ENCODE measurements at regions not wholly inside any gene's neighbourhood (a gene's known extent, or its start where the extent isn't known, plus 50 kb on each side); places are given as distances from the start of the nearest gene placed in this dataset.

DNA sequence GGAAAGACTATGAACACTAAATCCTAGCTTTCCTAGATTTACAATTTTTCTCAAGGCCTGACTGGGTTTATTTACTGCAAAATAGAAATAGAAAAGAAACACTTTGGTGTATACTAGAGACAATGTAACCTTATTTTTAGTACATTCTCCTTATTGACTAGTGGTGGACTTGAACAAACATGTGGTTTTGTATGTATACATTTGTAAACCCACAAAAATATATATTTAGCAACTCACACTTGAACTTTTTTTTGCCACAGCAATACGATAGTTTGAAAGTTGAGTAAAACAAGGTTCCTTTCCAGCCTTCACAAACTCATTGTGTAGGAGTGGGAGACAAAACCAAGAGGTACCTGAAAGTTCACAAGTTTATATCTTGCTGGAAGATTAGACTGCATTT lies 1633.4 kb upstream of the LRRTM1 start:
- no TSS peak for BruUV-seq (replicated peaks)
- Histone ChIP-seq H3K9me3 (ENCODE audit: low read depth, low read length, poor library complexity, severe bottlenecking) (peaks cover 14% of the 10 kb centered on the region), H3K4me1 (ENCODE audit: insufficient read depth, low read length, poor library complexity, severe bottlenecking) (no peaks in the 10 kb centered on the region), H3K27me3 (replicated peaks; ENCODE audit: insufficient read depth, low read depth, low read length, poor library complexity) (no peaks in the 10 kb centered on the region), H3K27ac (ENCODE audit: low read depth, low read length, poor library complexity, severe bottlenecking) (no peak overlapping the region), H3K4me3 (ENCODE audit: low read depth, low read length, poor library complexity, severe bottlenecking) (no peak overlapping the region), H3K36me3 (ENCODE audit: insufficient read depth, low read length, poor library complexity, severe bottlenecking) (no peaks in the 10 kb centered on the region)
- intact Hi-C loops (cut with micrococcal nuclease; ENCODE audit: unreplicated experiment): no loop called here
- ChIA-PET CTCF (no interaction called here), POLR2A (ENCODE audit: low non-redundant PET) (no interaction called here)
- no peak for TF ChIP-seq EZH2 (IDR thresholded peaks at IDR 0.05; ENCODE audit: borderline replicate concordance, low read depth, low read length, poor library complexity, severe bottlenecking)
- TF ChIP-seq, protein P1, sequence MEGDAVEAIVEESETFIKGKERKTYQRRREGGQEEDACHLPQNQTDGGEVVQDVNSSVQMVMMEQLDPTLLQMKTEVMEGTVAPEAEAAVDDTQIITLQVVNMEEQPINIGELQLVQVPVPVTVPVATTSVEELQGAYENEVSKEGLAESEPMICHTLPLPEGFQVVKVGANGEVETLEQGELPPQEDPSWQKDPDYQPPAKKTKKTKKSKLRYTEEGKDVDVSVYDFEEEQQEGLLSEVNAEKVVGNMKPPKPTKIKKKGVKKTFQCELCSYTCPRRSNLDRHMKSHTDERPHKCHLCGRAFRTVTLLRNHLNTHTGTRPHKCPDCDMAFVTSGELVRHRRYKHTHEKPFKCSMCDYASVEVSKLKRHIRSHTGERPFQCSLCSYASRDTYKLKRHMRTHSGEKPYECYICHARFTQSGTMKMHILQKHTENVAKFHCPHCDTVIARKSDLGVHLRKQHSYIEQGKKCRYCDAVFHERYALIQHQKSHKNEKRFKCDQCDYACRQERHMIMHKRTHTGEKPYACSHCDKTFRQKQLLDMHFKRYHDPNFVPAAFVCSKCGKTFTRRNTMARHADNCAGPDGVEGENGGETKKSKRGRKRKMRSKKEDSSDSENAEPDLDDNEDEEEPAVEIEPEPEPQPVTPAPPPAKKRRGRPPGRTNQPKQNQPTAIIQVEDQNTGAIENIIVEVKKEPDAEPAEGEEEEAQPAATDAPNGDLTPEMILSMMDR (conservative IDR thresholded peaks at IDR 0.05; ENCODE audit: low read depth, low read length): no peak
- DNase-seq (ENCODE audit: low spot score): no peak

DNA sequence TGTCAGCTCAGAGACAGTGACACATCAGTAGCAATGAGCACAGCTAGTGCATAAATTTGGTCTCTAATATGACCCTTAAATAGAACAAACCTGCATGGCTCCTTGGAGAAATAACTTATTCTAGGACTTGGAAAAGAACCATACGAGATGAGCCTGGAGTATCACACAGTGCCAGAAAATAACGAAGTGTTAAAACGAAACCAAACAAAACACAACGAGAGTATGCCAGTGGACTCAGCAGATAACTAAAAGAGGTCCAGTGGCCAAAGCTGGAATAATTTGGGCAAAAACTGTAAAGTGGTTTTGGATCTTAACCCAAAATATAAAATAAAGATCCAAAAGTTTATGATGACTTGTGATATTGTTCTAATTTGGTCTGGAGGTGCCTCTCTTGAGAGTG lies 1599.0 kb upstream of the LRRTM1 start:
- TF ChIP-seq, protein P1 (conservative IDR thresholded peaks at IDR 0.05; ENCODE audit: low read depth, low read length): no peak
- TF ChIP-seq EZH2 (IDR thresholded peaks at IDR 0.05; ENCODE audit: borderline replicate concordance, low read depth, low read length, poor library complexity, severe bottlenecking): no peak
- ChIA-PET CTCF (no interaction called here), POLR2A (ENCODE audit: low non-redundant PET) (no interaction called here)
- Histone ChIP-seq H3K27ac (ENCODE audit: low read depth, low read length, poor library complexity, severe bottlenecking) (no peak overlapping the region), H3K4me1 (ENCODE audit: insufficient read depth, low read length, poor library complexity, severe bottlenecking) (no peaks in the 10 kb centered on the region), H3K27me3 (replicated peaks; ENCODE audit: insufficient read depth, low read depth, low read length, poor library complexity) (no peaks in the 10 kb centered on the region), H3K9me3 (ENCODE audit: low read depth, low read length, poor library complexity, severe bottlenecking) (peaks cover 16% of the 10 kb centered on the region), H3K4me3 (ENCODE audit: low read depth, low read length, poor library complexity, severe bottlenecking) (no peak overlapping the region), H3K36me3 (ENCODE audit: insufficient read depth, low read length, poor library complexity, severe bottlenecking) (no peaks in the 10 kb centered on the region)
- BruUV-seq (replicated peaks): no TSS peak
- DNase-seq (ENCODE audit: low spot score): no peak
- intact Hi-C loops (cut with micrococcal nuclease; ENCODE audit: unreplicated experiment): no loop called here

DNA sequence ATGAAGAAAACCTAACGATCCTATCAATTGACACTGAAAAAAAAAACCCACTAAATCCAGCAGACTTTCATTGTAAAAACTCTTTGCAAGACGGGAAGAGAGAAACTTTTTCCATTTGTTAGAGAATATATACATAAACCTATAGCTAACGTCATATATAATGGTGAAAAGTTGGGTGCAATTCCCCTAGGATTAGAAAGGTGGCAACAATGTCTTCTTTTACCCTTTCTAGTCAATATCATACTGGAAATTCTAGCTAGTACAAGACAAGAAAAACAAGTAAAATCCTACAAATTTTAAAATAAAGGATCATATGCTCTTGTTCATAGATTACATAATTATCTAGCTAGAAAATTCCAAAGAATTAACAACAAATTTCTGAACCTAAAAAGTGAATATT lies 1596.5 kb upstream of the LRRTM1 start:
- H3K4me3 ChIP-seq (ENCODE audit: low read depth, low read length, poor library complexity, severe bottlenecking): no peak overlapping the region
- no peak overlapping the region for H3K27ac ChIP-seq (ENCODE audit: low read depth, low read length, poor library complexity, severe bottlenecking)
- no peaks in the 10 kb centered on the region for H3K27me3 ChIP-seq (replicated peaks; ENCODE audit: insufficient read depth, low read depth, low read length, poor library complexity)
- no peaks in the 10 kb centered on the region for H3K36me3 ChIP-seq (ENCODE audit: insufficient read depth, low read length, poor library complexity, severe bottlenecking)
- H3K9me3 ChIP-seq (ENCODE audit: low read depth, low read length, poor library complexity, severe bottlenecking): peaks cover 14% of the 10 kb centered on the region
- DNase-seq (ENCODE audit: low spot score): no peak
- no TSS peak for BruUV-seq (replicated peaks)
- ChIA-PET CTCF (no interaction called here), POLR2A (ENCODE audit: low non-redundant PET) (no interaction called here)
- intact Hi-C loops (cut with micrococcal nuclease; ENCODE audit: unreplicated experiment): no loop called here
- no peaks in the 10 kb centered on the region for H3K4me1 ChIP-seq (ENCODE audit: insufficient read depth, low read length, poor library complexity, severe bottlenecking)
- TF ChIP-seq EZH2 (IDR thresholded peaks at IDR 0.05; ENCODE audit: borderline replicate concordance, low read depth, low read length, poor library complexity, severe bottlenecking): no peak
- TF ChIP-seq, protein P1 (conservative IDR thresholded peaks at IDR 0.05; ENCODE audit: low read depth, low read length): no peak

All from A673 (cell line).